LNCaP clone FGC (cell line): ENCODE measurements at regions not wholly inside any gene's neighbourhood (a gene's known extent, or its start where the extent isn't known, plus 50 kb on each side); places are given as distances from the start of the nearest gene placed in this dataset.
A peak's percentile ranks its signal among the peaks of the same experiment; 100 is the strongest.

Source experiments
- DNase-seq: peaks from one replicate; pipeline ENCODE4 v3.0.0-alpha.2; 2011; ENCODE audit warnings: low read depth
- H3K4me3 ChIP-seq: 2 replicates; pipeline ENCODE4 v1.5.1; 2011; ENCODE audit warnings: mild to moderate bottlenecking, low read depth, low read length, control low read depth
- CTCF ChIP-seq: IDR thresholded peaks from 2 replicates; pipeline ENCODE4 v1.5.1; 2012; ENCODE audit warnings: mild to moderate bottlenecking; ENCODE audit not compliant: control insufficient read depth, insufficient read depth; ENCODE audit errors: extremely low read depth

GRCh38 chr13:64455124-64455523, 2775.0 kb downstream of the PCDH9 start:
- no peak for TF ChIP-seq CTCF
- no peak for DNase-seq
- no peak overlapping the region for H3K4me3 ChIP-seq

GRCh38 chr13:64453831-64454230, 2776.3 kb downstream of the PCDH9 start:
- no peak overlapping the region for H3K4me3 ChIP-seq
- no peak for DNase-seq
- no peak for TF ChIP-seq CTCF

GRCh38 chr13:64446372-64446771, 2783.8 kb downstream of the PCDH9 start:
- H3K4me3 ChIP-seq, result no peak overlapping the region
- TF ChIP-seq CTCF, result peak; percentile 50
- DNase-seq, result peak; percentile 40

- TF ChIP-seq CTCF, result no peak
Observed at GRCh38 chr13:64441740-64442139, 2788.4 kb downstream of the PCDH9 start.

GRCh38 chr13:64438084-64438483, 2792.1 kb downstream of the PCDH9 start:
- DNase-seq, result no peak
- H3K4me3 ChIP-seq, result no peak overlapping the region

More at GRCh38 chr13:64441740-64442139, 2788.4 kb downstream of the PCDH9 start:
- no peak overlapping the region for H3K4me3 ChIP-seq
- DNase-seq, result no peak

GRCh38 chr13:64429691-64430090, 2800.4 kb downstream of the PCDH9 start:
- DNase-seq, result no peak
- H3K4me3 ChIP-seq, result no peak overlapping the region
- TF ChIP-seq CTCF, result no peak

More at GRCh38 chr13:64438084-64438483, 2792.1 kb downstream of the PCDH9 start:
- no peak for TF ChIP-seq CTCF

GRCh38 chr13:64428196-64428595, 2801.9 kb downstream of the PCDH9 start:
- no peak for TF ChIP-seq CTCF
- no peak overlapping the region for H3K4me3 ChIP-seq
- no peak for DNase-seq
